ENCODE measurements at regions not wholly inside any gene's neighbourhood (a gene's known extent, or its start where the extent isn't known, plus 50 kb on each side); places are given as distances from the start of the nearest gene placed in this dataset.
"Not testable (repeated sequence)": the region's sequence is repeated elsewhere in the genome, so short reads cannot be mapped to it uniquely, and the experiment has no call there.

DNA sequence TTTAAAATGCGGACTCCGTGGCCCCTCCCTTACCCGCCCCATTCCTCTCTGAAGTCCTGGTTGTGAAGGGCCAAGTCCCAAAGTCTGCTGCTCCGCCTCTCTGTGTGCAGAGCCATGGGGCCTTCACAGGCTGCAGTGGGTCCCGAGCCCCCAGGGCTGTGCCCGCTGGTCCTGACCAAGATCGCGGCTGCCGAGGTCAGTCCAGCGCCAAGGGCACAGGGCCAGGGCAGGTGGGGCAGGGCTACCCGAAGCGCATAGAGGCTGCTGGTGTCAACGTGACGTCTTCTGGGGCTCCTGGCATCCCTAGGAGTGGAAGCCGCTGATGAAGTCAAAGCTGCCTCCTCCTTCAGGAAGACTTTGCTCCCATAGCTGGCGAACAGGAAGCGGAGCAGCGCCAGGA lies 858.8 kb downstream of the TUBA3C start:
- DNase-seq; intact Hi-C loops (cut with micrococcal nuclease); ATAC-seq: not testable (repeated sequence)

DNA sequence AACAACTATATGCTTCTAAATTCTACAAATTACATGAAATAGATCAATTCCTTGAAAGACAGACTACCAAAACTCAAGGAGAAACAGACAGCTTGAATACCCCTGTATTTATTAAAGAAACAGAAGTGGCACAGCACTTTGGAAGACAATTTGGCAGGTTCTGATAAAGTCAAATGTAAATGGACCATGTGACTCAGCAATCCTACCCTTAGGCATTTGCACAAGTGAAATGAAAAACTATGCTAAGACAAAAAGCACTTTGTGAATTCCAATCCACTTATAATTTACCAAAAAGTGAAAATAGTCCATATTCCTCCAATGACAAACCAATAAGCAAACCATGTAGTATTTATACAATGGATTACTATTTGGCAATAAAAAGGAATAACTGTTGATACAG lies 862.0 kb downstream of the TUBA3C start:
- intact Hi-C loops (cut with micrococcal nuclease); ATAC-seq; DNase-seq: not testable (repeated sequence)

DNA sequence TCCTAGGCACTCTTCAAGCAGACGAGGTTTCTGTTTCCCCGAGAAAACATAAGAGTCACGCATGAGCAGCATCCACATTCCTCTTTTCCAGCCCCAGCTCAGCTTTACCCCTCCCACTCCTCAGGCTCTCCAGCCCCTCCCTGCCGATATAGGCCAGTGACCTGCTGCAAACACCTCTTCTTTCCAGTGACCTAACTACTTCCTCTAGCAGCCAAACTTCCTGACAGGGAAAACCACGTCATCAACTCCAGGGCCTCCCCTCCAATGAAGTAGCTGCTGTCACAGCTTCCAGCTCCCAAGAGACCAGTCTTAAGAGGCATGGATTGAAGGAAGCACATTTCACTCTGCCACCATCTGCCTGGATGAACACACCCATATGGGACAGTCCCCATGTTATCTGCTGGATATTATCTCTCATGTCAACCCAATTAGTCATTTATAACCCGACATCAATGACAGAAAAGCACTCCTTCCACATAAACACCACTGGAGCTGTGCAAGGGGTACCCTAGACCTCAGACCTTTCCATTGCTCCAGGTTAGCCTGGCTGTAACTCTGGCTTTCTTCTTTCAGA lies 878.3 kb downstream of the TUBA3C start:
- DNase-seq; ATAC-seq; intact Hi-C loops (cut with micrococcal nuclease): not testable (repeated sequence)

DNA sequence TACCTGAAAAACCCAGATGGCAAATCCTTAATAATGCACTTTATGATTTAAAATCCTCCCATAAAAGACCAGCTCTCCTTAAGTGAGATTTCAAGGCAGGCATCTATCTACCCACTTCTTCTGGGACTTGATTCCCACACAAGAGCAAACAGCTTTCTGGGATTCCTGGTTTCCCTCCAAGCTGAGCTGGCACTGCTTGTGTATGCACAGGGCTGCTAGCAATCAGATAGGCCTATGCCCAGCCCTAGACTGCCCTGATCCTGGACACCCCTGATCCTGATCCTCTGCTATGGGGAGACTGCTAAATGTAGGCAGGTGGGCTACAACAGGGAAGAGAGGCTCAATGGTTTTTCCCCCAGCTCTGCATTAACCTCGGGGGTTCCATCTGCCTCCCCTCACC lies 880.7 kb downstream of the TUBA3C start:
- DNase-seq; ATAC-seq; intact Hi-C loops (cut with micrococcal nuclease): not testable (repeated sequence)

DNA sequence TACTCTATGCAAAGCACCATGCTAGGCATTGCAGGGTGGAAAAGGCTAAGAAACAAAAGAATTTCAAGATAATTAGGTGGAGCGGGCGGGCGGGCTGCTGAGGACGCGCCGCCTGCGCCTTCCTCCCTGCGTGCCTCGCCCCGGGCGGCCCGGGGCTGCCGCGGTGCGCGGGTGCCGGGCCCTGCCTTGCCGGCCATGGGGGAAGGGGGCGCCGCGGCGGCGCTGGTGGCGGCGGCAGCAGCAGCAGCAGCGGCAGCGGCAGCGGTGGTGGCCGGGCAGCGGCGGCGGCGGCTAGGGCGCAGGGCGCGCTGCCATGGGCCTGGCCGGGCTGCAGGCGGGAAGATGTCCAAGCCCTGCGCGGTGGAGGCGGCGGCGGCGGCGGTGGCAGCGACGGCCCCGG lies 884.3 kb downstream of the TUBA3C start:
- intact Hi-C loops (cut with micrococcal nuclease); ATAC-seq; DNase-seq: not testable (repeated sequence)

DNA sequence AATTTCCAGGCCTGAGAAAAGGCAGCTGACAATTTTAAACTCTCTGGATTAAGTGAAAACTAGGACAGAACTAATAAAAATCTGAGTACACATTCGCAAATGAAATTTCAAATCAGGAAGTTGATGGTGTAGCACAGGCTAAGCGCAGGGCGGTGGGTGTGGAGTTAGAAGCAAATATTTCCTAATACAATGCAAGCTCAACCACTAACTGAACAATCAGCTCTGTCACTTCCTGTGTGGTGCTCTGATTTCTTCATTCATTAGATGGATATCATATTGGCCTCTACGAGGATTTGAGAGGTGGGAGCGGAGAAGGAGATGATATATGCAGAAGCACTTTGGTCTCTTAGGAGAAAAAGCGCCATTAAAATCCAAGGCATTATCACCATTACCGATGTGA lies 885.0 kb downstream of the TUBA3C start:
- ATAC-seq; intact Hi-C loops (cut with micrococcal nuclease); DNase-seq: not testable (repeated sequence)

DNA sequence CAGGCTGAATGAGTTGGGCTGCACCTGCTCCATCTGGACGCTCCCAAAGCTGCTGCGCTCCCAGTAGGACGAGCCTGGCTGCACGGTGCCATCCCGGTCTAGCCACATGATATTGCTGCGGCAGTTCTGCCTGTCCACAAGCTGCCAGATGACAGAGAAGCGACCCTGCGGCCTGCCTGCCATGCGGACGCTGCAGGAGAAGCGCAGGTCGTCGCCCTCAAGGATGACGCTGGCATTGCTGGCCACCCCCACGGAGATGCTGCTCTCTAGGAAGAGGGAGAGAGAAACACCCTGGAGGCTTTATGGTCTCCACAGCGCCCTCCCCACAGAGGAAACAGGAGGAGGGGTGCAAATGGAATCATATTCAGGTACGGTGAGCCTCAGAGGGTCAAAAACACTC lies 887.3 kb downstream of the TUBA3C start:
- intact Hi-C loops (cut with micrococcal nuclease); DNase-seq; ATAC-seq: not testable (repeated sequence)

DNA sequence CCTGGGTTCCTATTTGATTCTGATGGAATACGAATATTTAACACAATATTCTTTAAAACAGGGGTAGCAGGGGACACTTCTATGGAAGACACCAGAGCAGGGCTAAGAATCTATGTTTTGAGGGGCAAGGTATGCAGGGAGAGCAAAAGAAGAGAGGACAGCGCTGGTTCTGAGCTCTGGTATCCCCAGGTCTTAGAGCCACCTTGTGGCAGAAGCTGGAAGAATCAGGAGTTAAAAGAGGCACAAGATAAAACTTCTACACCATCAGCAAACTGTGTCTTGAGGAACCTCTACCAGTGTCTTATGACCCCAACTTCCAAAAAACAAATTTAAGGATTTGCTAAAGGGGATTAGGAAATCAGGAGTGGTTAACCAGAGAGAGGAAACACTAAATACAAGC lies 894.8 kb downstream of the TUBA3C start:
- intact Hi-C loops (cut with micrococcal nuclease); DNase-seq; ATAC-seq: not testable (repeated sequence)

DNA sequence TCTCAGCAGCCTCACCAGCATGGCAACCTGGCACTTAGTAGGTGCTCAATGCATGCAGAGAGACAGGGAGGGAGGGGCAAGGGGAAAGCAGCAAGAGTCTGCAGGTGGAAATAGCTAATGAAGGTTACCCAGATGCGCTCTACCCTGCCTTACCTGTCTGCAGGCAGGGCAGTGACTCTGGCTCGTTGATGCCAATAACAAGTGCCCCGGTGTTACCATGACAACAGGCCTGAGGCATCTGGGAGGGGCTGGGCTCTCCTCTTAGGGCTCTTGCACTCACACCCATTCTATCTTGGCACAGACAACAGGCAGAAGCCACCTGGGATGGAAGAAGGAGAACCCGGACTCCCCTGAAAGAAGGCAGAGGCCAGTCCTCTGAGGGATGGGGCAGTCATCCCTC lies 896.0 kb downstream of the TUBA3C start:
- ATAC-seq; intact Hi-C loops (cut with micrococcal nuclease): not testable (repeated sequence)

DNA sequence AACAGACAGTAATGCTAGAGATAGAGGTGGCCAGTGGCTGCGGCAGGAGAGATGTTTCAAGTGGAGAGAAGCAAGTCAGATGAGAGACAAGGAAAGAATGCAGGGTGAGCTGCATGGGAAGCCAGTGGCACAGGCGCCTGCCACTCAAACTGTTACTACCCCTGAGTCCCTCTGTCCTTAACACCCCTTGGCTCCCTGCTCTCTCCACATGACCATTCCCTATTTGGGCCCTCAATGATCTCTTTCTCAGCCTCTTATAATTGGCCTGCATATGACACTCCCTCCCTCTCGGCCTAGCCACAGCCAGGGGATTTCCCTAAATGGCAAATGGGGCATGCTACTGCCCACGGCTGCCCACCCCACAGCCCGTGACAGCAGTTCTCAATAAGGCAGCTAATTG lies 897.6 kb downstream of the TUBA3C start:
- DNase-seq; intact Hi-C loops (cut with micrococcal nuclease): not testable (repeated sequence)
- ATAC-seq: peak; percentile 46

More for the DNA sequence above, 896.0 kb downstream of the TUBA3C start:
- DNase-seq: not testable (repeated sequence)

DNA sequence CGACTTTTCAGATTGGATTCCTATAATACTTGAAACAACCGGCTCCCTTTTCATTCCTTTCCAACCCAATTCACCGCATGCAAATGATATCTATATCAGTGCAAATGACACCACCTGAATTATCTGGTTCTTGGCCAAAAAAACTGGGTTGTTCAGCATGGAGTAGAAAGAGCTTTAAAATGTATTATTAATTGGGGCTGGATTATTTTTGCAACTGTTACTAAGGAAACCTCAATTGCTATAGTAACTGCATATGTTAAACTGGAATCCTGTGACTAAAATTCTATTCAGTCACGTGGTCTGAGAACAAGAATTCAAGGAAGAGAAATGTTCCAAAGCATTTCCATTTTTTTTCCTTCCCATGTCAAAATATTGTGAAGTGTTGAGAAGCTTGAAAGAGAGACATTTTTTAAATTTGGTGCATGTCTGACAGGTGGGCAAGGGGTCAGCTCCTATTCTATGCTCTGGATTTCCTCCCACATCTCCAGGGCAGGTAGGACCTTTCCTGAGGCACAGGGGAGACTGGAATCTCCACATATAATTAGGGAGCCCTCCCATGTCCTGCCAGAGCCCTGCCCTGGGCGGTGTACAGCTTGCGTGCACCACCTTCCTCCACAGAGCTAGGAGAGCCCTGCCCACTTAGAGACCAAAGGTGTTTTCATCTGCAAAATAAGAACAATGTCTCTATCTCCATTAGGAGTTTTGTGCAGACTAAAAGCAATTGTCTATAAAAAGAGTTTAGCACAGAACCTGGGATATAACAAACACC lies 899.6 kb downstream of the TUBA3C start:
- ATAC-seq; intact Hi-C loops (cut with micrococcal nuclease); DNase-seq: not testable (repeated sequence)

DNA sequence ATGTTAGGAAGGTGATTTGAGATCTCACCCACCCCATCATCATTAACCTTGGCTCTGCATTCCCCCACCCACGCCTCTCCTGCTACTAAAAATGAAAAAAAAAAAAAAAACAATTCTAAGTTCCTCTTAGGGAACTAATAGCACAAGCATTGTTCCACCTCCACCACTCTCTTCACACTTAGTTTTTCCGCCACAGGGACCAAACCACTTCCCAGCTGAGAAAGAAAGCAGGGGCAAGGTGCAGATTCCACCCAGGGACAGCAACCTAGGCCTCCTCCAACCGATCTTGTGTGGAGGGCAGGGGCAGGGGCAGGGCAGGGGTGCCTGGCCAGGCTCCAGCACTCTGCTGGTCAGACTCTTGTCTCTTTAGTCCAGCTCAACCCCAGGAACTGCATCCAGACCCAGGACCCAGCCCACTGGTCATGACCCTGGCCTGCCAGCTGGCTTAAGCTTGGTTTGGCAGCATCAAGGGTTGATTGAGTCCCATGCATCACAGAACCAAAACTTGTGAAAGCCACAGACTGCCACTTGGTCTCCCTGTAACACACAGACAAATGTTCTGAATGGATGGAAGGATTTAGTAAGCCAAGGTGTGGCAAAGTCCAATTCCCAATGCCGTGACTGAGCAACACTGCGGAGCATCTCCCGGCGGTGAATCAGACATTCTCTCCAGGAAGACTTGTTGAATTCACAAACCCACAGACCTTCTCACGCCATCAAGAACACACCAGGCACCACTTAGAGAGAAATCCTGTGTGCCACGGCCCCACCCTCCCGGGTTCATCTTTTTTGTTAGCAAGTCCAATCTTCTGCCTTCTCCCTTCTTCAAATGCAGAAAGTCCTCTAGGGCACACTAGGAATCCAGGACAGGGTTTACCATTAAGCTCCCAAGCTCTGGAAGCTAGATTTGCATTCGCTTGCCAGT lies 900.5 kb downstream of the TUBA3C start:
- intact Hi-C loops (cut with micrococcal nuclease); ATAC-seq; DNase-seq: not testable (repeated sequence)

DNA sequence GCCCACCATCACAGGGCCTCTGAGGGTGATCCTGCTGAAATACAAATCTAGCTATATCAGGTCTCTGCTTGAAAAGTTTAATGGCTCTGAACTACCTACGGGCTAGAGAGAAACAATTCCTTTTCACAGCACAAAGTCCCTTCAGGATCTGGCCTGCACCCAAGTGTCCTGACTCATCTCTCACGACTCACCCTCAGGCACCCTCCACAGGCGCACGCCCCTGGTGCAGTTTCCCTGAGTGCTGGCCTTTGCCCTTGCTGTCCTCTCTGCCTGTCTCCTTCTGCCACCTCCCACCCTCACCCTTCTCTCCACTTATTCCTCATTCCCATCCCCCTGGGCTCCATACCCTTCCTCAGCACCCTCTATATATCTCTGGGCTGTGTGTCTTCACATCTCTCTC lies 901.7 kb downstream of the TUBA3C start:
- not testable (repeated sequence) for ATAC-seq

DNA sequence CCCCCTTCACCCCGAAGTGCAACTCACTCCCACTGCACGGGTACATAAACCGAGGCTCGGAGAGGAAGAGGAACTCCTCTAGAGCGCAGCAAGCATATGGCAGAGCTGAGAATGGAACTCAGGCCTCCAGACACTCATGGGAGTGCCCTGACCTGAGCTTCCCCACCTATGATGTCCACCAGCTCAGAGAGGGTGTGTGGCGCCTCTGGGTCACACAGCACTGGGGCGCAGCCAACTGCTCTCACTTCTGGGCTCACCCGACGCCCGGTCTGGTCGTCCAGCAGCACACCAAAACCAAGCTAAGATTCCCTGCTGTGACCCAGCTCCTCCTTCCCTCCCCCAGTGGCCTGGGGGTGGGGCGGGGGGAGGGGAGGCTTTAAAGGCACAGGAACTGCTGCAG lies 904.3 kb downstream of the TUBA3C start:
- intact Hi-C loops (cut with micrococcal nuclease); ATAC-seq: not testable (repeated sequence)

More for the DNA sequence above, 901.7 kb downstream of the TUBA3C start:
- DNase-seq; intact Hi-C loops (cut with micrococcal nuclease): not testable (repeated sequence)

DNA sequence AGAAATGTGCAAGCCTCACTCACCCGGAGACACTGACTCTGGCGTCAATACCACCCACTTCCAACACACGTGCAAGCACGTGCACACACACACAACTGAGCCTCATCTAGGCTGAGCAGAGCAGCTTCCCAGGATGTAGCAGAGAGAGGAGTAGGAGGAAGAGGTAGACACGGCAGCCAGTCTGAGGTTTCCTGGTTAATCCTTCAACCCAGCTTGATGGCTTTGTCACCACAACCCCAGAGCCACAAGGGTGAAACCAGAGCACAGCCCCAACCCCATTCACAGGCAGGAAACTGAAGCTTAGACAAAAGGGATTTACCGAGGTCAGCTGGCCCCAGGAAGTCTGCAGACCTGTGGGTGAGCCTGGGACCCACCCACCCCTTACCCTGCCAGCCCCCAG lies 905.3 kb downstream of the TUBA3C start:
- intact Hi-C loops (cut with micrococcal nuclease); ATAC-seq; DNase-seq: not testable (repeated sequence)

More for the DNA sequence above, 904.3 kb downstream of the TUBA3C start:
- DNase-seq: not testable (repeated sequence)

DNA sequence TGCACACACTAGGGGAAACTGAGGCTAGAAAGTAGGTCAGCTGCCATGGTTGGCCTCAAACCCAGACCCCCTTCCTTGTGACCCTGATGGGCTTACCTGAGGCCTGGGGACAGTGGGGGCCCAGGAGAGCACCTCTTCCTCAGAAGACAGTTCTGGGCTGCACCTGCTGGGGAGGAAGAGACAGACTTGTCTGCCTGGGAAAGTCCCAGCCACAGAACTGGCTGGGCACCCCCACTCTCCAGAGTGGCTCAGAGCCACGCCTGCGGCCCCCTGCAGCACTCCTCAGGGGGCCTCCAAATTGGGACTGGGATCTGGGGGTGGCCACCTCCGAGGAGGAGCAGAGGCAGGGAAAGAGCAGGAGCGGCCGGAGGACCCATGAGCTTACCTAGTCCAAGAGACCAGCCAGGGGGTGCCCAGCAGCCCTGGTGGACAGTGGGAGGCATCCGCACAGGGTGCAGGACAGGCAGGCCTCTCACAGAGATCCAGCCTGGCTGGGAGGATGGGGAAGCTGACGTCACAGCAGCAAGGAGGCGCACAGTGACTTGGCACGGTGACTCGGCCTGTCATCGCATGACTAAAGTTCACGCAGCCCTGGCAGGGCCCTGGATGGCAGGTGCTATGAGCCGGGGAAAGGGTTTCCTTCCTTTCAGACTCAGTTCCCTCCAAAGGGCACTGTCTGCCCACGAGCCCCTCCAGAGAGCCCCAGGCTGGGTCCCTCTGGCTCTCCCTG lies 907.7 kb downstream of the TUBA3C start:
- ATAC-seq; DNase-seq; intact Hi-C loops (cut with micrococcal nuclease): not testable (repeated sequence)

DNA sequence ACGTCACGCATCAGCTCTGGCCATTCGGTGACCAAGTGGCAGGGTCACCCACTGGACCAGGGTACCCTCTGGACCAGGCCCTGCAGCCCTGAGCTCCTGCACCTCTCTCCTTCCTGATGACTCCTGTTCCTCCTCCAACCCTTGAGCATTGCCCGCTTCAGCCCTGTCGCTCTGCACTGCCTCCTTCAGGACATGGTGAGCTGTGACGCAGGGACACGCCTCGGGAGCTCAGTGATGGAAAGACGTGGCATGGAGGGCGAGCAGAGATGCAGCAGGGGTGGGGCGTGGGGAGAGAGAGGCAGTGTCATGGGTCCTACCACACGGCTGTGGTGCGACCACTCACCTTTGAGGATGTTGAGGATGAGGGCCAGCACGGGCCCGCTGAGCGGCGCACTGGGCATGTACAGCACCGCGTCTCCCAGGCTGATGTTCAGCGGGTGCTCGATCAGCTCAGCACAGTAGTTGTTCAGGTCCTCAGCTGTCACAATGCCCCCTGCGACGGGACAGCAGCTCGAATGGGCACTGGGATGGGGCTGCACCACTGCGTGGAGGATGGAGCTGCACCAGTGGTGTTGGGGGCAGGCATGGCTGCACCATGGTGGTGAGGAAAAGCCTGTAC lies 922.7 kb downstream of the TUBA3C start:
- DNase-seq; intact Hi-C loops (cut with micrococcal nuclease); ATAC-seq: not testable (repeated sequence)

DNA sequence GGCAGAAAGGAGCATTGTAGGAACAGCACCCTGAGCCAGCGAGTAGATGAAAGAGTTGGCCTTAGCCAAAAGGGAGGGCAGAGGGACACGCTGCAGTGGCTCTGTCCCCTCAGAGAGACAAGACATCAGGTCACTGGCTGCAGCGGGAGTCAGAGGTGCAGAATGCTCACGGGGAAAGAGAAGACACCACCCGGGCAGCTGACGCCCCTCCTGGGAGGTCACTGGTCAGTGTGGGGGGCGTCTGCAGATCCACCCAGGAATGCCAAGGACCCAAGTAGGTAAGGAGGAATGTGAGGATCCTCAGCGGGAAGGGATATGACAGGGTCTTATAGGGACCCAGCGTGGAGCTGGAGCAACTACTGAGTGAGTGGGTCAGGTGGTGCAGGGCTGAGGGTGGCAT lies 923.9 kb downstream of the TUBA3C start:
- DNase-seq; intact Hi-C loops (cut with micrococcal nuclease); ATAC-seq: not testable (repeated sequence)
